K562 (cell line): ENCODE measurements at regions not wholly inside any gene's neighbourhood (a gene's known extent, or its start where the extent isn't known, plus 50 kb on each side); places are given as distances from the start of the nearest gene placed in this dataset.

ENCODE experiments used
- GATA2 ChIP-seq: sonication (generic); formaldehyde crosslinking; IDR thresholded peaks from 2 replicates; pipeline ENCODE4 v1.4.0; 2020; ENCODE audit warnings: mild to moderate bottlenecking, missing genetic modification reagents
- JUND ChIP-seq, 2 experiments: IDR thresholded peaks; 2 replicates in 1 of 2; 3 replicates in 1 of 2; pipeline ENCODE4 v1.6.1; 2011; ENCODE audit warnings: borderline replicate concordance in 2 of 2, low read depth in 2 of 2, low read length in 2 of 2, improper control_type of control experiment in 1 of 2, missing biosample characterization in 1 of 2, missing genetic modification characterization in 1 of 2, missing genetic modification reagents in 1 of 2
- NR2C2 ChIP-seq, 2 experiments: fragments of 200-800 bp in 1 of 2; sonication (Bioruptor generic) in 1 of 2; sonication (generic) in 1 of 2; formaldehyde crosslinking in 1 of 2; IDR thresholded peaks; 2 replicates each; pipeline versions ENCODE4 v1.6.1 to v1.8.0; 2016 to 2022; ENCODE audit warnings: mild to moderate bottlenecking in 1 of 2, missing compliant biosample characterization in 1 of 2, missing genetic modification characterization in 1 of 2, missing genetic modification reagents in 1 of 2
- ZNF239 ChIP-seq: fragments of 250-450 bp; sonication (Bioruptor Pico); IDR thresholded peaks from 2 replicates; pipeline ENCODE4 v1.4.0; 2020; ENCODE audit warnings: mild to moderate bottlenecking
- TF ChIP-seq, protein P1 (sequence below), 3 experiments: IDR thresholded peaks in 2 of 3; conservative IDR thresholded peaks in 1 of 3; 2 replicates each; pipeline ENCODE4 v1.5.1; 2011 to 2012; ENCODE audit warnings: low read length in 3 of 3, mild to moderate bottlenecking in 3 of 3, control low read depth in 2 of 3, improper control_type of control experiment in 1 of 3, inconsistent platforms in 1 of 3, low read depth in 1 of 3, mixed read lengths in 1 of 3, moderate library complexity in 1 of 3; ENCODE audit not compliant: insufficient read depth in 2 of 3
- TF ChIP-seq, protein P2 (sequence below): sonication (generic); formaldehyde crosslinking; IDR thresholded peaks from 2 replicates; pipeline ENCODE4 v1.8.0; 2023; ENCODE audit warnings: mild to moderate bottlenecking, missing genetic modification reagents
- TF ChIP-seq, protein P3 (sequence below): conservative IDR thresholded peaks from 2 replicates; pipeline ENCODE4 v1.6.1; 2011; ENCODE audit warnings: low read depth, mild to moderate bottlenecking, low read length; ENCODE audit not compliant: control insufficient read depth

DNA sequence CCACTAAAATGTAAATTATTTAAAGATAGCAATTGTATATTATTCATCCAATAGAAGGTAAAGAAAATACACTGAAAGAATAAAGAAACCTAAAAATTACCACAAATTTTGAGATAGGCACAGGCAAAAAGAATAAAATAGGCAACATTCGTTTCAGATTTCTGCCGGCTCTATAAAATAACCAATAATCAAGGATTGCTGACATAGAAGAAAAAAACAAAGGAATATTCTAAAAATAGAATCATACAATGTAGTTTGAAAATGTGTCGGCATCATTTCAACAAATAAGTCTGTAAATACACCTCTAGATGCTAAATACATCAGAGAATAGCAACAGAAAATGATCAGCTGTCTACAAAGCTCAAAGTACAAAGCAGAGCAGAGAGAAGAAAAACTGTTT is 973.3 kb downstream of the EPHA7 start:
- TF ChIP-seq NR2C2 (CRISPR knock-in tag; IDR thresholded peaks at IDR 0.05) (no peak), NR2C2 (tag; IDR thresholded peaks at IDR 0.05) (no peak), GATA2 (no peak), JUND (IDR thresholded peaks at IDR 0.05; ENCODE audit: borderline replicate concordance, low read depth, low read length) (no peak), JUND (tag; IDR thresholded peaks at IDR 0.05; ENCODE audit: borderline replicate concordance, low read depth, low read length) (no peak), ZNF239 (no peak)
- TF ChIP-seq, protein P1, sequence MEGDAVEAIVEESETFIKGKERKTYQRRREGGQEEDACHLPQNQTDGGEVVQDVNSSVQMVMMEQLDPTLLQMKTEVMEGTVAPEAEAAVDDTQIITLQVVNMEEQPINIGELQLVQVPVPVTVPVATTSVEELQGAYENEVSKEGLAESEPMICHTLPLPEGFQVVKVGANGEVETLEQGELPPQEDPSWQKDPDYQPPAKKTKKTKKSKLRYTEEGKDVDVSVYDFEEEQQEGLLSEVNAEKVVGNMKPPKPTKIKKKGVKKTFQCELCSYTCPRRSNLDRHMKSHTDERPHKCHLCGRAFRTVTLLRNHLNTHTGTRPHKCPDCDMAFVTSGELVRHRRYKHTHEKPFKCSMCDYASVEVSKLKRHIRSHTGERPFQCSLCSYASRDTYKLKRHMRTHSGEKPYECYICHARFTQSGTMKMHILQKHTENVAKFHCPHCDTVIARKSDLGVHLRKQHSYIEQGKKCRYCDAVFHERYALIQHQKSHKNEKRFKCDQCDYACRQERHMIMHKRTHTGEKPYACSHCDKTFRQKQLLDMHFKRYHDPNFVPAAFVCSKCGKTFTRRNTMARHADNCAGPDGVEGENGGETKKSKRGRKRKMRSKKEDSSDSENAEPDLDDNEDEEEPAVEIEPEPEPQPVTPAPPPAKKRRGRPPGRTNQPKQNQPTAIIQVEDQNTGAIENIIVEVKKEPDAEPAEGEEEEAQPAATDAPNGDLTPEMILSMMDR (IDR thresholded peaks at IDR 0.05 in 2 of 3, conservative IDR thresholded peaks at IDR 0.05 in 1 of 3; ENCODE audit: insufficient read depth in 2 of 3, low read depth in 1 of 3, low read length in 3 of 3) = no peak
- TF ChIP-seq, protein P2, sequence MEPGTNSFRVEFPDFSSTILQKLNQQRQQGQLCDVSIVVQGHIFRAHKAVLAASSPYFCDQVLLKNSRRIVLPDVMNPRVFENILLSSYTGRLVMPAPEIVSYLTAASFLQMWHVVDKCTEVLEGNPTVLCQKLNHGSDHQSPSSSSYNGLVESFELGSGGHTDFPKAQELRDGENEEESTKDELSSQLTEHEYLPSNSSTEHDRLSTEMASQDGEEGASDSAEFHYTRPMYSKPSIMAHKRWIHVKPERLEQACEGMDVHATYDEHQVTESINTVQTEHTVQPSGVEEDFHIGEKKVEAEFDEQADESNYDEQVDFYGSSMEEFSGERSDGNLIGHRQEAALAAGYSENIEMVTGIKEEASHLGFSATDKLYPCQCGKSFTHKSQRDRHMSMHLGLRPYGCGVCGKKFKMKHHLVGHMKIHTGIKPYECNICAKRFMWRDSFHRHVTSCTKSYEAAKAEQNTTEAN (CRISPR knock-in tag) = no peak
- TF ChIP-seq, protein P3, sequence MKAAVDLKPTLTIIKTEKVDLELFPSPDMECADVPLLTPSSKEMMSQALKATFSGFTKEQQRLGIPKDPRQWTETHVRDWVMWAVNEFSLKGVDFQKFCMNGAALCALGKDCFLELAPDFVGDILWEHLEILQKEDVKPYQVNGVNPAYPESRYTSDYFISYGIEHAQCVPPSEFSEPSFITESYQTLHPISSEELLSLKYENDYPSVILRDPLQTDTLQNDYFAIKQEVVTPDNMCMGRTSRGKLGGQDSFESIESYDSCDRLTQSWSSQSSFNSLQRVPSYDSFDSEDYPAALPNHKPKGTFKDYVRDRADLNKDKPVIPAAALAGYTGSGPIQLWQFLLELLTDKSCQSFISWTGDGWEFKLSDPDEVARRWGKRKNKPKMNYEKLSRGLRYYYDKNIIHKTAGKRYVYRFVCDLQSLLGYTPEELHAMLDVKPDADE = no peak
